RWPE2 (cell line): ENCODE measurements at regions not wholly inside any gene's neighbourhood (a gene's known extent, or its start where the extent isn't known, plus 50 kb on each side); places are given as distances from the start of the nearest gene placed in this dataset.

Experiments
- ATAC-seq: fragments of 200-7000 bp; cut with Tn5 transposase; 3 replicates; pipeline ENCODE4 v1.9.1; 2021; ENCODE audit warnings: low read depth
- DNase-seq: peaks from one replicate; pipeline ENCODE4 v3.0.0-alpha.2; 2020; ENCODE audit warnings: low spot score
- H3K27ac ChIP-seq: fragments of 450-650 bp; 2 replicates; pipeline ENCODE4 v1.5.1; 2017; ENCODE audit warnings: mild to moderate bottlenecking; ENCODE audit not compliant: poor library complexity, severe bottlenecking
- H3K27me3 ChIP-seq: fragments of 250-450 bp; sonication (Bioruptor Pico); 2 replicates; pipeline ENCODE4 v1.5.1; 2021; ENCODE audit warnings: mild to moderate bottlenecking, moderate library complexity; ENCODE audit not compliant: insufficient read depth, poor library complexity, severe bottlenecking
- H3K36me3 ChIP-seq: fragments of 250-450 bp; sonication (Bioruptor Pico); 2 replicates; pipeline ENCODE4 v1.5.1; 2020; ENCODE audit warnings: low read depth, mild to moderate bottlenecking, moderate library complexity
- H3K4me1 ChIP-seq: fragments of 250-450 bp; sonication (Bioruptor Pico); 2 replicates; pipeline ENCODE4 v1.5.1; 2021; ENCODE audit warnings: mild to moderate bottlenecking, moderate library complexity; ENCODE audit not compliant: insufficient read depth, poor library complexity, severe bottlenecking
- H3K4me3 ChIP-seq: fragments of 250-450 bp; sonication (Bioruptor Pico); 2 replicates; pipeline ENCODE4 v1.5.1; 2021; ENCODE audit warnings: mild to moderate bottlenecking, moderate library complexity; ENCODE audit not compliant: severe bottlenecking
- H3K9me3 ChIP-seq: fragments of 250-450 bp; sonication (Bioruptor Pico); 2 replicates; pipeline ENCODE4 v1.5.1; 2021; ENCODE audit warnings: mild to moderate bottlenecking, moderate library complexity; ENCODE audit not compliant: severe bottlenecking
- TF ChIP-seq, protein P1 (sequence below): fragments of 450-650 bp; IDR thresholded peaks from one replicate; pipeline ENCODE4 v1.5.1; 2017; ENCODE audit warnings: mild to moderate bottlenecking, moderate library complexity; ENCODE audit not compliant: poor library complexity, severe bottlenecking

DNA sequence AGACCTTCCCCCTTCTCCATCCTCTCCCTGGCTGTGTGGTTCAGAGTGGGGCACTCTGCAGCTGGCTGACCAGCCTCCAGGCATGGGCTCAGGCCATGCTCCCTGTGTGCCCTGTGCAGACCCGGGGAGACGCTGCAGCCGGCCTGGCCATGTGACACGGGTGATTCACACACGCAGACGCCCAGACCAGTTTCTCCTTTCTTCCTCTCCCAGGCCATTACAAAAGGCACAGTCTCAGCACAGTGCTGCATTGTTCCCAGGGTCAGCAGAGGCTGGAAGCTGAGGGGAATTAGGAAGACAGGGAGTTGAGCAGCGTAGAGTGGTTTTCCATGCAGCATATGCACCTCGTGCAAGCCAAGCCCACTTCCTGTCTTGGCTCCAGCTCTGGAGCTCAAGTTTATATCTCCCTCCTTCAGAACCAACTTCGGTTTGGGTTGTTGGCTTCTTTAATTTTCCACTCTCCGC lies 288.5 kb downstream of the TNS1 start:
- Histone ChIP-seq H3K4me3 (no peak overlapping the region), H3K9me3 (no peaks in the 10 kb centered on the region), H3K4me1 (no peaks in the 10 kb centered on the region), H3K27me3 (no peaks in the 10 kb centered on the region), H3K27ac (no peak overlapping the region), H3K36me3 (no peaks in the 10 kb centered on the region)
- TF ChIP-seq, protein P1, sequence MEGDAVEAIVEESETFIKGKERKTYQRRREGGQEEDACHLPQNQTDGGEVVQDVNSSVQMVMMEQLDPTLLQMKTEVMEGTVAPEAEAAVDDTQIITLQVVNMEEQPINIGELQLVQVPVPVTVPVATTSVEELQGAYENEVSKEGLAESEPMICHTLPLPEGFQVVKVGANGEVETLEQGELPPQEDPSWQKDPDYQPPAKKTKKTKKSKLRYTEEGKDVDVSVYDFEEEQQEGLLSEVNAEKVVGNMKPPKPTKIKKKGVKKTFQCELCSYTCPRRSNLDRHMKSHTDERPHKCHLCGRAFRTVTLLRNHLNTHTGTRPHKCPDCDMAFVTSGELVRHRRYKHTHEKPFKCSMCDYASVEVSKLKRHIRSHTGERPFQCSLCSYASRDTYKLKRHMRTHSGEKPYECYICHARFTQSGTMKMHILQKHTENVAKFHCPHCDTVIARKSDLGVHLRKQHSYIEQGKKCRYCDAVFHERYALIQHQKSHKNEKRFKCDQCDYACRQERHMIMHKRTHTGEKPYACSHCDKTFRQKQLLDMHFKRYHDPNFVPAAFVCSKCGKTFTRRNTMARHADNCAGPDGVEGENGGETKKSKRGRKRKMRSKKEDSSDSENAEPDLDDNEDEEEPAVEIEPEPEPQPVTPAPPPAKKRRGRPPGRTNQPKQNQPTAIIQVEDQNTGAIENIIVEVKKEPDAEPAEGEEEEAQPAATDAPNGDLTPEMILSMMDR: no peak
- no peak for DNase-seq
- peak; percentile 45; the same call in 1 of the 3 replicates for ATAC-seq

DNA sequence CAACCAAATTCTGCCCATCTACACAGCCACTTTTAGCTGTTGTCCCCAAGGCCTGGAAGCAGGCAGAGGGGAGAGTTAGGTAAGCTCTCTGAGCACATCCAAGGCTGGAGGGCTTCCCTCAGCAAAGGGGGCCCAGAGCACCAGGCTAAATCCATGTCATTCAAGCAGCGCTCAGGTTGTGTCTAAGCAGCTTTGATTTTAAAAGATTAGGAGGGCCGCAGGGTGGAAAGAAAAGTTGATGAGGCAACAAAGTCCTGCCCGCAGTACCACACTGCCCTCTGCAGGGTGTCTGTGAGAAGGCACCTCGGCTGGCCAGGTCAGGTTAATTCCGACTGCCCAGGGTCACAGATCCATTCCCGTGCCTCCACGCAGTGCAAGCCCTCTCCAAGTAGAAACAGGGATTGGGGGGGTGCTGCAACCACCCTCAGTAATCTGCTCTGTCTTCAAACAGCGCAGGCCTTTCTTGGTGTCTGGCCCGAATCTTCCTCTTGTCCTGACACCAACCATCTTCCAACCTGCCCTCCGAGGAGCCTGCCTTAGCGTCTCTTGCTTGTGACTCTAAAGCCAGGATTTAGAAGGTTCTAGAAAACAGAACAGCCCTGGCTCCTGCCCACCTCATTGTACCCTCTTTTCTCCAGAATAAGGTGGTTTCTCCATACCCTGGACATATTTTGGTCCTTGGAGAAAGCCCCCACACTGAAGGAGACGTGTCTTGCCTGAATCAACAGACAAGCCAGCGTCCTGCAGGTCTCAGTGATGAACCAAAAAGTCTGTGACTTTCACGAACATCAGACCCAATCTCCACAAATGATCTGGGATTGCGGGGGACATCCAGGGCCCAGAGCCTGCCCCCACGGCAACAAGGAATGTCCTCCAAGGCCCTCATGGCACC lies 289.2 kb downstream of the TNS1 start:
- no peaks in the 10 kb centered on the region for H3K4me1 ChIP-seq
- TF ChIP-seq, protein P1: peak; percentile 95
- no peak overlapping the region for H3K4me3 ChIP-seq
- peak; percentile 69 for ATAC-seq
- no peak overlapping the region for H3K27ac ChIP-seq
- H3K9me3 ChIP-seq: no peaks in the 10 kb centered on the region
- H3K36me3 ChIP-seq: no peaks in the 10 kb centered on the region
- H3K27me3 ChIP-seq: no peaks in the 10 kb centered on the region
- DNase-seq: no peak

DNA sequence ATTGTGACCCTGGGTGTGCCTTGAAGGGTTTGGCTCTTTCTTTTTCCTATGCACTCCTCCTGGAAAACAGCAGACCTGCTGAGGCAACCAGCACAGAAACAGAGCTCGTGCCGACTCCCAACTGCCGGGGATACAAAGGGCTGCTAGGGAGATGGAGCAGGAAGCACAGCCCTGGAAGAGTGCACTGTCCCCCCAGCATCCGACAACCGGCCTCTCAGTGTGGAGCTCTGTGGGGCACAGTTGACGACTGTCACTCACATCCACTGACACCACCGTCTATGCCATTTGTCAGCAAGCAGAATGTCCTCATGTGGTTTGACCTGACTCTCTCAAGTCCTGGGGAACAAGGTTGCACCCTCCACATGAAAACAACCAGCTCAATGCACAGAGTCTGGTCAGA lies 290.4 kb downstream of the TNS1 start:
- TF ChIP-seq, protein P1: no peak
- Histone ChIP-seq H3K4me1 (peaks cover 4% of the 10 kb centered on the region), H3K9me3 (no peaks in the 10 kb centered on the region), H3K4me3 (no peak overlapping the region), H3K27me3 (no peaks in the 10 kb centered on the region), H3K36me3 (no peaks in the 10 kb centered on the region), H3K27ac (no peak overlapping the region)
- DNase-seq: no peak
- no peak for ATAC-seq

DNA sequence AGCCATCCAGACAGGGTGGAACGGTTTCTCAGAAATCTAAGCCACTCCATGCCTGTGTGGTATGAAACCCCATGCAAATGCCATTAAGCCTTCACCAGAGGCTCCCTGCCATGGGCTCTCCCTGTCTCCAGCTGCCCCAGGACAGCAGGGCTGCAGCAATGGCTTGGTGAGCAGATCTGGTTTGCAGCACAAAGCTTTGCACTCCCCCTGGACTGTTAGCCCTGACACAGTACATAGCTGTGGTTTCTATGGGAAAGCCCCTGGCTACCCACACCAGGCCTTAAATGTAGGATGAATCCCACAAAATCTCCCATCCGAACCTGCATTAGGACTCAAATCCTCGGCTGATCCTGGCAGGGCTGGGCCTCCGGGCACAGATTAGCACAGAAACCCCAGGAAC lies 291.6 kb downstream of the TNS1 start:
- no peak for ATAC-seq

More for the DNA sequence above, 291.6 kb downstream of the TNS1 start:
- no peak for DNase-seq
- TF ChIP-seq, protein P1: no peak
- Histone ChIP-seq H3K27ac (no peak overlapping the region), H3K27me3 (no peaks in the 10 kb centered on the region), H3K4me1 (peaks cover 11% of the 10 kb centered on the region), H3K4me3 (no peak overlapping the region), H3K9me3 (no peaks in the 10 kb centered on the region), H3K36me3 (no peaks in the 10 kb centered on the region)
